BLaER1 (cell line): ENCODE measurements at regions not wholly inside any gene's neighbourhood (a gene's known extent, or its start where the extent isn't known, plus 50 kb on each side); places are given as distances from the start of the nearest gene placed in this dataset.

Experiments used
- H3K27ac ChIP-seq: shearing (Covaris generic); formaldehyde crosslinking; 2 replicates; pipeline ENCODE4 v1.8.1; 2022
- H3K27me3 ChIP-seq: shearing (Covaris generic); formaldehyde crosslinking; 2 replicates; pipeline ENCODE4 v1.8.1; 2022
- H3K36me3 ChIP-seq: shearing (Covaris generic); formaldehyde crosslinking; 2 replicates; pipeline ENCODE4 v1.8.1; 2022
- H3K4me1 ChIP-seq: shearing (Covaris generic); formaldehyde crosslinking; 2 replicates; pipeline ENCODE4 v1.8.1; 2022
- H3K4me2 ChIP-seq: shearing (Covaris generic); formaldehyde crosslinking; 2 replicates; pipeline ENCODE4 v1.8.1; 2022
- H3K4me3 ChIP-seq: shearing (Covaris generic); formaldehyde crosslinking; 2 replicates; pipeline ENCODE4 v1.8.1; 2022
- H3K9ac ChIP-seq: shearing (Covaris generic); formaldehyde crosslinking; 2 replicates; pipeline ENCODE4 v1.8.1; 2022
- H3K9me3 ChIP-seq: shearing (Covaris generic); formaldehyde crosslinking; 2 replicates; pipeline ENCODE4 v1.8.1; 2022
- H4K20me1 ChIP-seq: shearing (Covaris generic); formaldehyde crosslinking; 2 replicates; pipeline ENCODE4 v1.8.1; 2022
- Cebpa-rat ChIP-seq: shearing (Covaris generic); IDR thresholded peaks from 2 replicates; pipeline ENCODE4 v1.8.1; 2022

DNA sequence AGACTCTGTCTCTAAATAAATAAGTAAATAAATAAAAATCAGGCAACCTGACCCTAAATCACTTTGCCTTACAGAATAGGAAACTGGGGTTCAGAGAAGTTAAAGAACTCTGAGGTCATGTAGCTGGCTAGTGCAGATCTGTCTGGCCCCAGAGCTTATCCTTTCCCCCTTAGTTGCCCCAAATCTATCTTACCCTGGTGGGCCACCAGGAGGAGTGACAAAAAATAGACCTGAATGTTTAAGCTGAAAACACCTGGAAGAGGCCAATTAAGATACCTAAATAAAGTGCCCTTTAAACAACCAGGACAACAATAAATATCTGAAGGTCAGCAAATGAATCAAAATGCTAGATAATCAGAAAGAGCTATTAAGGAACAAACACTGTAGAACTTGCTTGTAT is 59.7 kb downstream of the TEX35 start:
- Histone ChIP-seq H4K20me1 (no peaks in the 10 kb centered on the region), H3K4me1 (no peaks in the 10 kb centered on the region), H3K27ac (no peak overlapping the region)

DNA sequence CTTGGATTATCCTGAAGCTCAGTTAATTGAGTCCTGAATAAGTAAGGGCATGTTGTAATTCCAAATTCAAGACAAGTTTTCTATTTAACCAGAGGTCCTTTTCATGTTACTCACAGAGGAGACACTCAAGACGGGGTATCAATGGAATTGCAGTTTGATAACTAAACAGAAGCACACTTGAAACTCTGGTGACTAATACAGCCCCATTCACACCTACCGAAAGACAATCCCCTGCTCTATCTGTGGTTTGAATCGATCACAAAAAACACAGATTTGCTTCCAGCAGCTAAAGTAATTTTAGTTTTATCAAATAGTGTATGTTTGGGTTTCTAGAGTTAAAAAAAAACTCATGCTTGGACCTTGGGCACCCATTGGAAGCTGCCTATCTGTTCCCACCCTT is 60.4 kb downstream of the TEX35 start:
- H3K4me2 ChIP-seq: no peak overlapping the region
- no peaks in the 10 kb centered on the region for H3K9me3 ChIP-seq
- no peaks in the 10 kb centered on the region for H4K20me1 ChIP-seq
- H3K9ac ChIP-seq: no peak overlapping the region
- no peak for TF ChIP-seq Cebpa-rat
- H3K4me1 ChIP-seq: no peaks in the 10 kb centered on the region
- no peak overlapping the region for H3K4me3 ChIP-seq
- no peaks in the 10 kb centered on the region for H3K36me3 ChIP-seq
- H3K27ac ChIP-seq: no peak overlapping the region
- no peaks in the 10 kb centered on the region for H3K27me3 ChIP-seq

More for the DNA sequence above, 59.7 kb downstream of the TEX35 start:
- Histone ChIP-seq H3K9ac (no peak overlapping the region), H3K36me3 (no peaks in the 10 kb centered on the region), H3K27me3 (no peaks in the 10 kb centered on the region), H3K9me3 (no peaks in the 10 kb centered on the region), H3K4me3 (no peak overlapping the region), H3K4me2 (no peak overlapping the region)
- TF ChIP-seq Cebpa-rat: no peak

DNA sequence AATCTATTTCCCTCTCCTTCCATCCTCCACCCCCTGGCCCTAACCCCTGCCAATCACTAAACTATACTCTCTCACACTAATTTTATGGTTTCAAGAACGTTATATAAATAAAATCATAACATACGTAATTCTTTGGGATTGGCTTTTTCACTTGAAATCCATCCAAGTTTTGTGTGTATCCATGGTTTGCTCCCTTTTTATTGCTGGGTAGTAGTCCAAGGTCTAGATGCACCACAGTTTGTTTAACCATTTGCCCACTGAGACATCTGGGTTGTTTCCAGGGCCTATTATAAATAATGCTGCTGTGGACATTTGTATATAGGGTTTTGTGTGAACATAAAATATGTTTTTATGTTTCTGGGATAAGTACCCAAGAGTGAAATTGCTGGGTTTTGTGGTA is 61.4 kb downstream of the TEX35 start:
- Histone ChIP-seq H4K20me1 (no peaks in the 10 kb centered on the region), H3K36me3 (no peaks in the 10 kb centered on the region), H3K27me3 (no peaks in the 10 kb centered on the region), H3K4me3 (no peak overlapping the region), H3K27ac (no peak overlapping the region), H3K4me1 (peaks cover 6% of the 10 kb centered on the region), H3K9me3 (no peaks in the 10 kb centered on the region), H3K4me2 (no peak overlapping the region), H3K9ac (no peak overlapping the region)
- no peak for TF ChIP-seq Cebpa-rat

DNA sequence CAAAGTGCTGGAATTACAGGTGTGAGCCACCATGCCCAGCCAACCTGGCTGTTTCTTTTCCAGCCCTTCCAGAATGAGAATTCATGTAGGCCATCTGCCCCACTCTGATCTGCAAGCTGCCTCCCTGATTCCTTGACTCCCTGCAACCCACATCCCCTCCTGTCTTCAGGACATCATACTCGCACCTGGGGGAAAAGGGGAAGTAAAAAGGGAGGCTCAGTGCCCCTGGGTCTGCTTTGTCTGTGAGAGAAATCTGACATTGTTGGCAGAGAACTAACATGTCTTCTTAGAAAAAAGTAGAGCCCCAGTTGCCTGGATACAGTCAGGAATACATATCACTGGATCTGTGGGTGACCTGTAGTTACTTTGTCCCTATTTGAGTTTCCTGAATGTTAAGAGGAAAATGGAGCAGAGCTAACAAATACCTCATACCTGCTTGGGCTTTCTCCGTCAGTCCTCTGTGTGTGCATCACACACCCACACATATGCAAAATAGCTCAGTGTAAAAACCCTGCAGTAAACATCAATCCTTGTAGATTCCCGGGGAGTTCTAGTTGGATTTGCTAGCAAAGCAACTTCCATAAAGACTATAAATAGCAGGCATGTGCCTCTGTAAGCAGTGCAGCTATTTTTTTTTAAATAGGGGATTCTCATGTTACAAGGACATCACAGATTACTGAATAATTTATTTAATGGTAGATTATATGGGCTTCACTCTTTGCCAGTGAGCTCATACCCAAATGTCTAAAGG is 62.9 kb downstream of the TEX35 start:
- H3K9me3 ChIP-seq: no peaks in the 10 kb centered on the region
- peaks cover 20% of the 10 kb centered on the region for H3K4me1 ChIP-seq
- no peak overlapping the region for H3K4me2 ChIP-seq
- no peaks in the 10 kb centered on the region for H4K20me1 ChIP-seq
- no peak for TF ChIP-seq Cebpa-rat
- no peaks in the 10 kb centered on the region for H3K27me3 ChIP-seq
- no peak overlapping the region for H3K27ac ChIP-seq
- H3K9ac ChIP-seq: no peak overlapping the region
- no peaks in the 10 kb centered on the region for H3K36me3 ChIP-seq
- no peak overlapping the region for H3K4me3 ChIP-seq

DNA sequence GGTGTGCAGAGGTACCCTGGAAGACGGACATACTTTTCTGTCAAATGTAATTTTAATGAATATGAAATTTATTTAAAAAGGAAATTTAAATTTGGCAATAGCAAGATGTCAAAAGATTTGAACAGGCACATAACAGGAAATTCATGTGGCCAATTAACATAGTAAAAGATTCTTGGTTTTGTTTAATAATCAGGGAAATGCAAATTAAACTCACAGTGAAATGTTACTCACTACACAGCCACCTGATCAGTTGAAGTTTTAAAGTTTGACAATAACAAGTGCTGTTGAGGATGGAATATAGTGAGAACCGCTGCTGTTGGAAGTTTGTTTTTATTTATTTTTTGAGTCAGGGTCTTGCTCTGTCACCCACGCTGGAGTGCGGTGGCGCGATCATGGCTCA is 63.9 kb downstream of the TEX35 start:
- no peak for TF ChIP-seq Cebpa-rat

DNA sequence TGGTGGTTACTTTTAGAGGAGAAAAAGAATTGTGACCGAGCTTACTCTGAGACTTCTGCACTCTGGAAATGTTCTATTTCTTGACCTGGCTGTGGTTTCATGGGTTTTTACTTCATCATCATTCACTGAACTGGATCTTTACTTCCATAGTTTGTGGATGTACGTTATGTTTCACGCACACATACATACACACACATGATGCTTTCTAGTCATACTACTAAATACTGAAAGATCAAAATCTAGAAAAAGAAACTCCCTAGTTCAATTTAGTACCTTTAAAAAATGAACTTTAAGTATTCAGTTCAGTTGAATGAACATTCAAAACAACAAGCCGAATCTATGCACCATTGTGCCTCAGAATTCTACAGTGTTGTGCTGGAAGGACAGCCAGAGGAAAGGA is 65.0 kb downstream of the TEX35 start:
- Histone ChIP-seq H4K20me1 (no peaks in the 10 kb centered on the region), H3K9ac (no peak overlapping the region), H3K4me1 (peaks cover 36% of the 10 kb centered on the region), H3K4me2 (no peak overlapping the region), H3K27ac (no peak overlapping the region), H3K27me3 (no peaks in the 10 kb centered on the region), H3K9me3 (no peaks in the 10 kb centered on the region), H3K4me3 (no peak overlapping the region), H3K36me3 (no peaks in the 10 kb centered on the region)
- TF ChIP-seq Cebpa-rat: no peak

More for the DNA sequence above, 63.9 kb downstream of the TEX35 start:
- Histone ChIP-seq H3K36me3 (no peaks in the 10 kb centered on the region), H3K9me3 (no peaks in the 10 kb centered on the region), H3K9ac (no peak overlapping the region), H3K4me2 (no peak overlapping the region), H3K4me3 (no peak overlapping the region), H4K20me1 (no peaks in the 10 kb centered on the region), H3K27me3 (no peaks in the 10 kb centered on the region), H3K27ac (no peak overlapping the region), H3K4me1 (peaks cover 31% of the 10 kb centered on the region)

DNA sequence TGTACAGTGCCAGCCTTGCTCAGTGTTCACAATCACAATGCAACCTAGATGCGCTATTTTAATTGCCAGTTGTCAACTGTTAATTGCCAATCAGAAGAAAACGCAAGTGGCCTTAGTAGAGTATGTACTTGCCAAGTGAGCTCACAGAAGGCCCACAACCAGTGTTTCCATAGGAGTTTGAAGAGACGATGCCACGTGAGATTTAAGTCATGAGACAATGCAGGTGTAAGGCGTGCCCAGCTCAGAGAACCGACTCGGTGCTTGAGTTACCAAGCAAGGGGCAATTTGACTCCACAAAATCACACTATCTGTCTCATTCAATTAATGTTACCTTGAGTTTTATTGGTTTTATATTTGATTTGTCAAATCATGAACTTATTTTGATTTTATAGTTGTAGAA is 65.6 kb downstream of the TEX35 start:
- Histone ChIP-seq H3K9ac (no peak overlapping the region), H3K4me1 (peaks cover 36% of the 10 kb centered on the region)

DNA sequence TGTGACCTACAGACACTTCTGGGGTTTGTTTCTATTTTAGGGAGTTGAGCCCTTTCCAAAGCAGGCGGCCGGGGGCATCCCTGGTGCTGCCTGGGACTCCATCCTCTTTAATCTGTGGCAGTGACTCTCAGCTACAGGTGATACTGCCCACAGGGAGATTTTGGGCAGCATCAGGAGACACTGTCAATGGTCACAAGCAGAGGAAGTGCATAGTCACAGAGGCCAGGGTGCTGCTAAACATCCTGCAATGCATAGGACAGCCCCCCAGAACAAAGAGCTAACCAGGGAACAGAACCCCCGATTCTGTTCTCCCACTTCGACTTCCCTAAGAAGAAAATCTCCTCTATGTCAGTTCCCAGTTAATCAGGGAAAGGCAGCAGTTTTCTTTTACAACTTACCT is 66.2 kb downstream of the TEX35 start:
- peak overlapping the region; percentile 67 for H3K4me2 ChIP-seq
- H3K9ac ChIP-seq: no peak overlapping the region
- H3K27ac ChIP-seq: no peak overlapping the region
- no peak for TF ChIP-seq Cebpa-rat
- no peak overlapping the region for H3K4me3 ChIP-seq
- H4K20me1 ChIP-seq: no peaks in the 10 kb centered on the region
- H3K4me1 ChIP-seq: peaks cover 36% of the 10 kb centered on the region
- H3K27me3 ChIP-seq: no peaks in the 10 kb centered on the region
- no peaks in the 10 kb centered on the region for H3K36me3 ChIP-seq
- no peaks in the 10 kb centered on the region for H3K9me3 ChIP-seq

More for the DNA sequence above, 65.6 kb downstream of the TEX35 start:
- Histone ChIP-seq H4K20me1 (no peaks in the 10 kb centered on the region), H3K4me3 (no peak overlapping the region), H3K9me3 (no peaks in the 10 kb centered on the region), H3K4me2 (no peak overlapping the region), H3K27ac (no peak overlapping the region), H3K36me3 (no peaks in the 10 kb centered on the region), H3K27me3 (no peaks in the 10 kb centered on the region)
- TF ChIP-seq Cebpa-rat: no peak

DNA sequence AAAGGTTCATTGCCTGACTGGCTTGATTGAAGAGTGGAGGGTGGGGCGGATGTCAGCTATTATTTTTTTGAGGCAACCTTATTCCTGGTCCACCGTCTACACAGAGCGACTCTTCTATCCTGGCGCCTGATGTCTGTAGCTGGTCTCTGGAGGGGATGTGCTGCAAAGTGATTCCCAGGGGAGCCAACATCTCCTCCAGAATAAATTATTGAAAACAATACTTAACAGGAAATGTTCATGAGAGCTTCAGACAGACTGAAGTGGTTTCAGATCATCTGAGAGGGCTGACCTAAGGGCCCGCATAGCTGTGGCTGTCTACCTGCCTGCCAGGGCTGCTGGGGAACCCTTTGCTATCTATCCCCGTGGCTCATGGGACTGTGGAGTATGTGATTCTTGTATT is 66.7 kb downstream of the TEX35 start:
- H3K9me3 ChIP-seq: no peaks in the 10 kb centered on the region
- H3K27ac ChIP-seq: no peak overlapping the region
- TF ChIP-seq Cebpa-rat: no peak

DNA sequence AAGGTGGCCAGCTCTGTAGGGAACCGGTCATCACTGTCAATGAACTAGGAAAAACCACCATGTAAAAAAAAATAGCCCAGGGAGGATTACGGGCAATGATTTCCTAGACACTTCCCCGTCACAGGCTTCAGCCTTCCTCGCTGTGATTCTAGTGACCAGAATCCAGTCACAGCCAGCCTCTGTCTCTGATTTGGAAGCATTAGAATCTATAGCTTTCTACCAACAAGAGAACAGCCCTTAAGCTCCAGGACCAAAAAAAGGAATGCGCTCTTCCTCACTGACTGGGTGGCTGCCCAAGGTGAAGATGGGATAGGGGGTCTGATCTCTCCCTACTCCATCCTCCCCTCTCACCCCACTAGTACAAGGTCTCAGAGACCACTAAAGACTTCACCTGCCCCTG is 67.2 kb downstream of the TEX35 start:
- no peaks in the 10 kb centered on the region for H3K36me3 ChIP-seq
- H3K4me2 ChIP-seq: peak overlapping the region; percentile 67
- no peaks in the 10 kb centered on the region for H3K27me3 ChIP-seq
- TF ChIP-seq Cebpa-rat: no peak
- H3K9ac ChIP-seq: no peak overlapping the region
- peaks cover 36% of the 10 kb centered on the region for H3K4me1 ChIP-seq
- no peak overlapping the region for H3K27ac ChIP-seq
- H4K20me1 ChIP-seq: no peaks in the 10 kb centered on the region
- no peaks in the 10 kb centered on the region for H3K9me3 ChIP-seq
- no peak overlapping the region for H3K4me3 ChIP-seq

More for the DNA sequence above, 66.7 kb downstream of the TEX35 start:
- Histone ChIP-seq H3K9ac (no peak overlapping the region), H3K4me3 (no peak overlapping the region), H4K20me1 (no peaks in the 10 kb centered on the region), H3K4me1 (peaks cover 36% of the 10 kb centered on the region), H3K27me3 (no peaks in the 10 kb centered on the region), H3K36me3 (no peaks in the 10 kb centered on the region), H3K4me2 (peak overlapping the region; percentile 67)
